ENCODE measurements at regions not wholly inside any gene's neighbourhood (a gene's known extent, or its start where the extent isn't known, plus 50 kb on each side); places are given as distances from the start of the nearest gene placed in this dataset.
"Not testable (repeated sequence)": the region's sequence is repeated elsewhere in the genome, so short reads cannot be mapped to it uniquely, and the experiment has no call there.

- not testable (repeated sequence) for TF ChIP-seq POLR2A, POLR2AphosphoS5 (IDR thresholded peaks at IDR 0.05; ENCODE audit: low read depth, low read length)
Observed at GRCh38 chr16:29338821-29339700, 67.5 kb downstream of the NPIPB11 start.

All from GM12892 (cell line).